GM10248 (cell line): ENCODE measurements at regions not wholly inside any gene's neighbourhood (a gene's known extent, or its start where the extent isn't known, plus 50 kb on each side); places are given as distances from the start of the nearest gene placed in this dataset.

Experiments used
- CTCF ChIA-PET: fragments of 300-600 bp; sonication (Branson Sonifier 250); formaldehyde crosslinking; extraction: SDS; loops from one replicate; lab custom pipeline; 2021; ENCODE audit warnings: antibody characterized with exemption; lab: Yijun Ruan, JAX
- POLR2A ChIA-PET: fragments of 350-650 bp; sonication (Branson Sonifier 250); formaldehyde crosslinking; extraction: SDS; loops from one replicate; lab custom pipeline; 2020; ENCODE audit warnings: antibody characterized with exemption; lab: Yijun Ruan, JAX
- DNase-seq: peaks from one replicate; pipeline ENCODE4 v3.0.0; 2012; ENCODE audit errors: extremely low spot score
- TF ChIP-seq, protein P1 (sequence below): IDR thresholded peaks from 2 replicates; pipeline ENCODE4 v1.5.1; 2012; ENCODE audit warnings: mild to moderate bottlenecking, low read depth; ENCODE audit errors: extremely low read depth, missing control alignments, control extremely low read depth

DNA sequence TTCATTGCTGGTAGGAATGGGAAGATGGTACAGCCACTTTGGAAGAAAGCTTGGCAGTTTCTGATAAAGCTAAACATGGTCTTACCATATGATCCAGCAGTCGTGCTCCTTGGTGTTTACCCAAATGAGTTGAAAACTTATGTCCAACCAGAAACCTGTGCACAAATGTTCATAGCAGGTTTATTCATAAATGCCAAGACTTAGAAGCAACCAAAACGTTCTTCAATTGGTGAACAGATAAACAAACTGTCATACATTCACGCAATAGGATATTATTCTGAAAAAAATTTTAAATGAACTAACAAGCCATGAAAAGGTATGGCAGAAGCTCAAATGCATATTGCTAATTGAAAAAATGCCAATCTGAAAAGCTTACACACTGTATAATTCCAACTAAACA, 117.1 kb downstream of the LINC00237 start:
- ChIA-PET CTCF (no interaction called here), POLR2A (no interaction called here)
- TF ChIP-seq, protein P1, sequence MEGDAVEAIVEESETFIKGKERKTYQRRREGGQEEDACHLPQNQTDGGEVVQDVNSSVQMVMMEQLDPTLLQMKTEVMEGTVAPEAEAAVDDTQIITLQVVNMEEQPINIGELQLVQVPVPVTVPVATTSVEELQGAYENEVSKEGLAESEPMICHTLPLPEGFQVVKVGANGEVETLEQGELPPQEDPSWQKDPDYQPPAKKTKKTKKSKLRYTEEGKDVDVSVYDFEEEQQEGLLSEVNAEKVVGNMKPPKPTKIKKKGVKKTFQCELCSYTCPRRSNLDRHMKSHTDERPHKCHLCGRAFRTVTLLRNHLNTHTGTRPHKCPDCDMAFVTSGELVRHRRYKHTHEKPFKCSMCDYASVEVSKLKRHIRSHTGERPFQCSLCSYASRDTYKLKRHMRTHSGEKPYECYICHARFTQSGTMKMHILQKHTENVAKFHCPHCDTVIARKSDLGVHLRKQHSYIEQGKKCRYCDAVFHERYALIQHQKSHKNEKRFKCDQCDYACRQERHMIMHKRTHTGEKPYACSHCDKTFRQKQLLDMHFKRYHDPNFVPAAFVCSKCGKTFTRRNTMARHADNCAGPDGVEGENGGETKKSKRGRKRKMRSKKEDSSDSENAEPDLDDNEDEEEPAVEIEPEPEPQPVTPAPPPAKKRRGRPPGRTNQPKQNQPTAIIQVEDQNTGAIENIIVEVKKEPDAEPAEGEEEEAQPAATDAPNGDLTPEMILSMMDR: no peak
- DNase-seq: no peak

DNA sequence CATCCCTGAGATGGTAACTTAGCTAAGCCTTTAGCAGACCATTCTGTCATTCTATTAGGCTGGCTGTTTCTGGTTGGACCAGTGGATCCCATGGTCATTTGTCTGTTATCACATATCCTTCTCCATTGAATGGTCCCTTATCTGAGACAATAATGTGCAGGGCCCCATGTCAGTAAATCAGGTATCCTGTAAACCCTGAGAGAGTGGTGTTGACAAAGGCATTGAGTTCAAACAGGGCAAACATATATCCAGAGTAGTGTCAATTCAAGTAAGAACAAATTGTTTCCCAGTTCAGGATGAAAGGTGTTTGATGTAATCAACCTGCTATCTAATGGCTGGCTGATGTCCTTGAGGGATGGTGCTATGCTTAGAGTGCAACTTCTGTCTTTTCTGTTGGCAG, 126.2 kb downstream of the LINC00237 start:
- ChIA-PET POLR2A (no interaction called here), CTCF (no interaction called here)
- TF ChIP-seq, protein P1: no peak

DNA sequence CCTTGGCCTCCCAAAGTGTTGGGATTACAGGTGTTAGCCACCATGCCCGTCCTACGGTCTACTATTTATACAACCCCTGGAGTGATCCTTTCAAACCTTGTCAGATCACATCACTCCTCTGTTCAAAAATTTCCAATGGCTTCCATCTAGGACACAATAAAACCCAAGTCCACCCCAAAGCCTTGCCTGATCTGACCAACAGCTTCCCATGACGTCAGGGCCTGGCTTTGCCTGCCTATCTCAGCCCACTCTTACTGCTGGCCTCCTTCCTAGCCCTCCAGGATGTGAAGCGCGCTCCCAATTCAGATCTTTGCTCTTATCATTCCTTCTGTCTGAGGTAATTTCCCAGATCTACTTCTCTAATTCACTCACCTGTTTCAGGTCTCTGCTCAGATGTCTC, 128.4 kb downstream of the LINC00237 start:
- no peak for DNase-seq
- ChIA-PET POLR2A (no interaction called here), CTCF (no interaction called here)
- TF ChIP-seq, protein P1: no peak

More for the DNA sequence above, 126.2 kb downstream of the LINC00237 start:
- no peak for DNase-seq

DNA sequence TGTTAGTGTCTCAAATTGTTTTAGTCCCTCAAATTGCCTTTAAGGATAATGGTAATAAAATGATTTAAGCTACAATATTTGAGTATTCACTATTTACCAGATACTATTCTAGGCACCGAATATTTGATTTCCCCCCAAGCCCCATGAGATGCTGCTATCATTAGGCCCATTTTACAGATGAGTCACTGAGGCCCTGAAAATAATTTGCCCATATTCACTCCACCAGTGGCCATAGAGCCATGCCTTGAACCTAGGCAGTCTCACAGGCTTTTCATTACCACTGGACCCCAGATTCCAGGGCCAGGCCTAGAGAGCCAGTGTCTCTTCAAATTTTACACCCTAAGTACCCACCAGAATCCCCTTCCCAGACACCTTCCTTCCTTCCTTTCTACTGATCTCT, 133.7 kb downstream of the LINC00237 start:
- DNase-seq: no peak
- POLR2A ChIA-PET: no interaction called here
- TF ChIP-seq, protein P1: no peak
- CTCF ChIA-PET: no interaction called here

DNA sequence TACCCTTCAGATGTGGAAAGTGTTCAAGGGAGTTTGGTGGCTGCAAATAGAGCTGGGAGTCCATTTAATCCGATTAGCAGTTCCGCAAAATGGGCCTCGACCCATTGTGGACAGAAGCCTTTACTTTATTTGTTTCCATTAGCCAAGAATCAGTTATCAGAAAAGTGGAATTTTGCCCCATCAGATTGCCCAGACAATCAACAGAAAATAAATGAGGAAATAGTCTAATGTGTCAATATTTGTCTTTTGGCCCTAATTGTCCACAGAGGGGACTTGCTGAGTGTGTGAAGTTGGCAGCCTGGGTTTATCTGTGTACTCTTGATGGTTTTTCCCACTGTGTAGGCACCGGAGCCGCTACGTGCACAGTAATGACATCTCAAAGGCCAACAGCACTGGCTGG, 134.3 kb downstream of the LINC00237 start:
- CTCF ChIA-PET: no interaction called here
- TF ChIP-seq, protein P1: no peak
- POLR2A ChIA-PET: no interaction called here
- no peak for DNase-seq

DNA sequence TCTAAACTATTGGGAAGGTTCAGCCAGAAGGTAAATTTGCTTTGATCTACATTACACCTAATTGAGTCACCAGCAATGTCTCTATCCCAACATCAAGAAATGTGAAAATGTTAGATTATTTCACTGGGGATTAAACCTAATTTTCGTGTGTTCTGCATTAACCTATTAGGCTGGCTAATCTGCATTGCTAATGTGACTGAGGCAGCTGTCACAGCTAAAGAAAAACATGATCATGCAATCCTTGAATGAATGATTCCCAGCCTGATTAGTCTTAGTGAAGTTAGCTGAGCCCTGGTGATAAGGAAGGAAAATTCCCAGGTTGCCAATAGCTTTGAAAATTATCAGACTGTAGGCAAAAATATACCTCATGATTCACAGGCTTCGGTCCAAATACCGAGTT, 135.3 kb downstream of the LINC00237 start:
- TF ChIP-seq, protein P1: no peak
- no peak for DNase-seq
- CTCF ChIA-PET: no interaction called here
- POLR2A ChIA-PET: no interaction called here
